ENCODE measurements at regions not wholly inside any gene's neighbourhood (a gene's known extent, or its start where the extent isn't known, plus 50 kb on each side); places are given as distances from the start of the nearest gene placed in this dataset.

- DNase-seq (ENCODE audit: low read depth), result no peak
- no peak for TF ChIP-seq CTCF (conservative IDR thresholded peaks at IDR 0.05; ENCODE audit: low read length)
- no peak overlapping the region for H3K4me3 ChIP-seq (ENCODE audit: low read length)
Observed at GRCh38 chr2:56109994-56110393, 73.8 kb upstream of the CCDC85A start.

DNA sequence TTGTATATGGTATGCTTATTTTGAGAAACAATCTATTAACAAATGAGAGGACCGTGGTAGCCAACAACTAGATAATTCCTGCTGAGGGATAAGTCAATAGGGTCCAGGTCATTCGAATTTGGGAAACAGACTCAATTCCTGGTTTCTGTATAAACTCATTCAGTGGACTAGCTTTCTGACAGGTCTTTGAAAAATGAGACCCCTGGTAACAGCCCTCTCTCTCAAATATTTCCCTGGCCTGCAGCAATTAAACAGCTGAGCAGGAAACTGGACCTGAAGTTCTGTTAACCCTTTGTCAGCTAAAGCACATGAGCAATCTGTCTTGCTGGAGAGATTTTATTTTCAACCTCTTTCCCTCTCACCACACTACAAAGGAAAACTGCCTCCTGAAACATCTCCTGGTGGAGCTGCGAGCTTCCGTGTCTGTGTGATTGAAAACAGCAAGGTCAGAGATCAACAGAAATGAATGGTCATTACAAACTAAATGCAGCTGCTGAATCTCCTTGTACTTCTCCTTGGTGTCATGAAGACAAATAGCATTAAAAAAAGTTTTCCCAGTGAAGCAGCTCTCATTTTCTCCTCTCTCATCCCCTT lies 70.3 kb upstream of the CCDC85A start:
- TF ChIP-seq CTCF (conservative IDR thresholded peaks at IDR 0.05; ENCODE audit: low read length), result no peak
- no peak overlapping the region for H3K4me3 ChIP-seq (ENCODE audit: low read length)
- no peak for DNase-seq (ENCODE audit: low read depth)

- TF ChIP-seq CTCF (conservative IDR thresholded peaks at IDR 0.05; ENCODE audit: low read length), result no peak
- no peak for DNase-seq (ENCODE audit: low read depth)
- no peak overlapping the region for H3K4me3 ChIP-seq (ENCODE audit: low read length)
Observed at GRCh38 chr2:56117764-56118163, 66.0 kb upstream of the CCDC85A start.

DNA sequence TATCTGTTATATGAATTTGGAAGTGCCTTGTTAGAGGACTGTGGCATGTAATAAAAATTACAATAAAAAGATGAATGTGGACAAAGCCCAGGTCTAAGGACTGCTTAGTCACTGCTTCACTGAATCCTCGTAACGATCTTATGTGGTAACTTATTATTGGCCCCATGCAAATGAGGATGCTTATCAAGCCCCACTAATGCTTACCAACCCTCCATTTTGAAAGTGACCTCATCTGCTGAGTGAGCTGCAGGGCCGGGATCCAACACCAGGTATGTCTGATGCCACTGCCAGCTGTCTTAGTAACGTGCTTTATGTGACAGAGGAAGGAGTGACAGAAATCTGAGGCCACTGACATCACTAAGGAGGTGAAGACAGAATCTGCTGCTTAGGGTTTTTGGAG lies 65.3 kb upstream of the CCDC85A start:
- DNase-seq (ENCODE audit: low read depth), result no peak
- no peak overlapping the region for H3K4me3 ChIP-seq (ENCODE audit: low read length)
- TF ChIP-seq CTCF (conservative IDR thresholded peaks at IDR 0.05; ENCODE audit: low read length), result no peak

- H3K4me3 ChIP-seq (ENCODE audit: low read length), result no peak overlapping the region
- no peak for DNase-seq (ENCODE audit: low read depth)
- no peak for TF ChIP-seq CTCF (conservative IDR thresholded peaks at IDR 0.05; ENCODE audit: low read length)
Observed at GRCh38 chr2:56121995-56122394, 61.8 kb upstream of the CCDC85A start.

DNA sequence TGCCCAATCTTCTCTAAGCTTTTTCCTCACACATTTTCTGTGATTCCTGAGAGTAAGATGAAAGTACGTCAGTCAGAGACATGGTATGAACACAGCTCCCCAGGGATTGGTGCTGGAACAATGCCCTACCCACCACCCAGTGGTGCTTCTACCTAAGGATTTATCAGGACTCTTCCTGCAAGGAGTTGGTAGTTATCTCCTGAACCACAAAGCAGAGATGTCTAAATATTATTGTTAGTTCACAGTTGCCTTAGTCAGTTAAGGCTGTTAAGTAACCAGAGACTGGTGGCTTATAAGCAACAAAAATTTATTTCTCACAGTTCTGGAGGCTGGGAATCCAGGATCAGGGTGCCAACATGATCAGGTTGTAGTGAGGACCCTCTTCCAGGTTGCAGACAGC lies 60.3 kb upstream of the CCDC85A start:
- no peak for TF ChIP-seq CTCF (conservative IDR thresholded peaks at IDR 0.05; ENCODE audit: low read length)
- H3K4me3 ChIP-seq (ENCODE audit: low read length), result no peak overlapping the region
- no peak for DNase-seq (ENCODE audit: low read depth)

DNA sequence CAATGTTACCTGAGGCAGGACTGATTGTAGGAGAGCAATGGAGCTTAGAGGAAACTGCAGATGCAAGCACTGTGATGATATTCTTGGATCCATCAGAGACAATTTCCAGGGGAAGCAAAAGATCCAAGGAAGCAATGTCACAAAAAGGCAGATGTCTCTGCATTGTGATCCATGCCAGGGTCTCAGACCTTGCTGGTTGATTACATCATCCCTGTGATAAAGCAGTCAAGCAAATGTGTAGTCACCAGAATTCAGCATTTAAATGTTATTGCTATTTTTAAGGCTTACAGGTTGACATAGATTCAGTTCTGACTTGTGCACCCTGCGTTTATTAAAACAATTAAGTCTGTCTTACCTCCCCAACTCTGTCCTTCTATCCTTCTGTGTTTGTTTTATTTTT lies 56.8 kb upstream of the CCDC85A start:
- no peak for TF ChIP-seq CTCF (conservative IDR thresholded peaks at IDR 0.05; ENCODE audit: low read length)
- H3K4me3 ChIP-seq (ENCODE audit: low read length), result no peak overlapping the region
- no peak for DNase-seq (ENCODE audit: low read depth)
